WTC11 (cell line): ENCODE measurements at regions not wholly inside any gene's neighbourhood (a gene's known extent, or its start where the extent isn't known, plus 50 kb on each side); places are given as distances from the start of the nearest gene placed in this dataset.
"Not testable (repeated sequence)": the region's sequence is repeated elsewhere in the genome, so short reads cannot be mapped to it uniquely, and the experiment has no call there.

Source experiments
- ATAC-seq: fragments of 200-7000 bp; cut with Tn5 transposase; 2 replicates; pipeline ENCODE4 v1.10.0; 2021; ENCODE audit warnings: mild to moderate bottlenecking, moderate library complexity
- CTCF ChIA-PET: fragments of 300-600 bp; sonication (Branson Sonifier 250); formaldehyde crosslinking; loops from one replicate; lab custom pipeline; 2021; ENCODE audit warnings: antibody characterized with exemption; lab: Charles Lee
- POLR2A ChIA-PET: fragments of 350-600 bp; sonication (Branson Sonifier 250); formaldehyde crosslinking; loops from one replicate; lab custom pipeline; 2021; ENCODE audit warnings: antibody characterized with exemption; lab: Charles Lee
- DNase-seq: peaks from one replicate; pipeline ENCODE4 v3.0.0; 2021; ENCODE audit warnings: low spot score
- H3K27ac Mint-ChIP-seq: 2 replicates; pipeline ENCODE4 v1.8.0; 2021; ENCODE audit warnings: mixed read lengths
- H3K27me3 Mint-ChIP-seq: 2 replicates; pipeline ENCODE4 v1.8.0; 2021; ENCODE audit warnings: low read depth, mild to moderate bottlenecking, moderate library complexity, mixed read lengths
- H3K36me3 Mint-ChIP-seq: 2 replicates; pipeline ENCODE4 v1.8.0; 2021; ENCODE audit warnings: mixed read lengths
- H3K4me1 Mint-ChIP-seq: 2 replicates; pipeline ENCODE4 v1.8.0; 2022; ENCODE audit warnings: mixed read lengths
- H3K4me3 Mint-ChIP-seq: 2 replicates; pipeline ENCODE4 v1.8.0; 2021; ENCODE audit warnings: mild to moderate bottlenecking, moderate library complexity, mixed read lengths
- H3K9me3 Mint-ChIP-seq: 2 replicates; pipeline ENCODE4 v1.8.0; 2021; ENCODE audit warnings: mixed read lengths
- E2F5 ChIP-seq: sonication (generic); formaldehyde crosslinking; IDR thresholded peaks from 2 replicates; pipeline ENCODE4 v1.8.1; 2022; ENCODE audit warnings: mild to moderate bottlenecking, moderate library complexity, missing genetic modification reagents
- ELF4 ChIP-seq: sonication (generic); formaldehyde crosslinking; IDR thresholded peaks from 2 replicates; pipeline ENCODE4 v1.8.1; 2022; ENCODE audit warnings: low read depth, mild to moderate bottlenecking, moderate library complexity, missing genetic modification reagents
- FOXJ3 ChIP-seq: sonication (generic); formaldehyde crosslinking; IDR thresholded peaks from 2 replicates; pipeline ENCODE4 v1.9.0; 2021; ENCODE audit warnings: missing genetic modification reagents, mild to moderate bottlenecking, borderline replicate concordance
- FOXK1 ChIP-seq: sonication (generic); formaldehyde crosslinking; IDR thresholded peaks from 2 replicates; pipeline ENCODE4 v1.8.0; 2022; ENCODE audit warnings: mild to moderate bottlenecking, moderate library complexity, missing genetic modification reagents
- GABPB1 ChIP-seq: sonication (generic); formaldehyde crosslinking; IDR thresholded peaks from 2 replicates; pipeline ENCODE4 v1.8.1; 2023; ENCODE audit warnings: mild to moderate bottlenecking, missing genetic modification reagents
- GRHL2 ChIP-seq: fragments of 250-450 bp; sonication (Bioruptor Pico); IDR thresholded peaks from 2 replicates; pipeline ENCODE4 v1.8.0; 2022; ENCODE audit warnings: mild to moderate bottlenecking, moderate library complexity; ENCODE audit not compliant: insufficient replicate concordance, severe bottlenecking
- MYBL2 ChIP-seq: sonication (generic); formaldehyde crosslinking; IDR thresholded peaks from 2 replicates; pipeline ENCODE4 v1.8.1; 2023; ENCODE audit warnings: mild to moderate bottlenecking, moderate library complexity, missing genetic modification reagents
- TEAD1 ChIP-seq: sonication (generic); formaldehyde crosslinking; IDR thresholded peaks from 2 replicates; pipeline ENCODE4 v1.8.0; 2022; ENCODE audit warnings: mild to moderate bottlenecking, missing genetic modification reagents
- ZNF121 ChIP-seq: sonication (generic); formaldehyde crosslinking; IDR thresholded peaks from 2 replicates; pipeline ENCODE4 v1.8.0; 2023; ENCODE audit warnings: missing genetic modification reagents
- ZNF232 ChIP-seq: sonication (generic); formaldehyde crosslinking; IDR thresholded peaks from 2 replicates; pipeline ENCODE4 v1.8.0; 2022; ENCODE audit warnings: mild to moderate bottlenecking, missing genetic modification reagents
- ZNF263 ChIP-seq: sonication (generic); formaldehyde crosslinking; IDR thresholded peaks from 2 replicates; pipeline ENCODE4 v1.8.1; 2022; ENCODE audit warnings: low read depth, mild to moderate bottlenecking, moderate library complexity, missing genetic modification reagents
- ZNF396 ChIP-seq: fragments of 250-450 bp; sonication (Bioruptor Pico); IDR thresholded peaks from 2 replicates; pipeline ENCODE4 v1.8.0; 2021; ENCODE audit warnings: mild to moderate bottlenecking, moderate library complexity, borderline replicate concordance
- ZNF416 ChIP-seq: fragments of 250-450 bp; sonication (Bioruptor Pico); IDR thresholded peaks from 2 replicates; pipeline ENCODE4 v1.9.0; 2021; ENCODE audit warnings: mild to moderate bottlenecking, inconsistent platforms
- TF ChIP-seq, protein P1 (sequence below): sonication (generic); formaldehyde crosslinking; IDR thresholded peaks from 2 replicates; pipeline ENCODE4 v1.8.0; 2023; ENCODE audit warnings: mild to moderate bottlenecking, missing genetic modification reagents
- TF ChIP-seq, protein P2 (sequence below): sonication (generic); formaldehyde crosslinking; IDR thresholded peaks from 2 replicates; pipeline ENCODE4 v1.8.0; 2022; ENCODE audit warnings: mild to moderate bottlenecking, missing genetic modification reagents
- TF ChIP-seq, protein P3 (sequence below): sonication (generic); formaldehyde crosslinking; IDR thresholded peaks from 2 replicates; pipeline ENCODE4 v1.8.0; 2022; ENCODE audit warnings: mild to moderate bottlenecking, missing genetic modification reagents
- TF ChIP-seq, protein P4 (sequence below): fragments of 200-600 bp; IDR thresholded peaks from 2 replicates; pipeline ENCODE4 v1.8.0; 2022; ENCODE audit warnings: antibody characterized with exemption

GRCh38 chr10:9334270-9334669 lies 1279.8 kb downstream of the GATA3 start (continued):
- TF ChIP-seq TEAD1 (CRISPR knock-in tag) (no peak), ZNF263 (CRISPR knock-in tag) (no peak), ELF4 (CRISPR knock-in tag) (no peak)

DNA sequence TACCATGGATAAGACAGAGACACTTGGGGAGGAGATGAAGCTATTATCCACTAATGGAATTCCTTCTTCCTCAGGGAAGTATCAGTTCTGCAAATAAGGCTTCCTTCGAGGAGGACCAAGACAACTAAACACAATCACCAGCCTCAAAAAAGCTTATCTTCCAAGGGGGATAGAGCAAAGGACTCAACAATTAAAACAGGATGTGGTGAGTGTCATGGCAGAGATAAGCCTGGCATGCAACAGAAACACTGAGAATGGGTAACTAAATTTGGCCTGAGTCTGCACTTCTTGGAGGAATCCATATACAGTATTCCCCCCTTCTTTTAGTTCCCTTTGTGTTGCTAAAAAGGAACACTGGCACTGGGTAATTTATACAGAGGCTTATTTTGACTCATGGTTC lies 1285.2 kb downstream of the GATA3 start:
- no peak overlapping the region for H3K27ac Mint-ChIP-seq
- no peak for TF ChIP-seq MYBL2
- TF ChIP-seq, protein P1, sequence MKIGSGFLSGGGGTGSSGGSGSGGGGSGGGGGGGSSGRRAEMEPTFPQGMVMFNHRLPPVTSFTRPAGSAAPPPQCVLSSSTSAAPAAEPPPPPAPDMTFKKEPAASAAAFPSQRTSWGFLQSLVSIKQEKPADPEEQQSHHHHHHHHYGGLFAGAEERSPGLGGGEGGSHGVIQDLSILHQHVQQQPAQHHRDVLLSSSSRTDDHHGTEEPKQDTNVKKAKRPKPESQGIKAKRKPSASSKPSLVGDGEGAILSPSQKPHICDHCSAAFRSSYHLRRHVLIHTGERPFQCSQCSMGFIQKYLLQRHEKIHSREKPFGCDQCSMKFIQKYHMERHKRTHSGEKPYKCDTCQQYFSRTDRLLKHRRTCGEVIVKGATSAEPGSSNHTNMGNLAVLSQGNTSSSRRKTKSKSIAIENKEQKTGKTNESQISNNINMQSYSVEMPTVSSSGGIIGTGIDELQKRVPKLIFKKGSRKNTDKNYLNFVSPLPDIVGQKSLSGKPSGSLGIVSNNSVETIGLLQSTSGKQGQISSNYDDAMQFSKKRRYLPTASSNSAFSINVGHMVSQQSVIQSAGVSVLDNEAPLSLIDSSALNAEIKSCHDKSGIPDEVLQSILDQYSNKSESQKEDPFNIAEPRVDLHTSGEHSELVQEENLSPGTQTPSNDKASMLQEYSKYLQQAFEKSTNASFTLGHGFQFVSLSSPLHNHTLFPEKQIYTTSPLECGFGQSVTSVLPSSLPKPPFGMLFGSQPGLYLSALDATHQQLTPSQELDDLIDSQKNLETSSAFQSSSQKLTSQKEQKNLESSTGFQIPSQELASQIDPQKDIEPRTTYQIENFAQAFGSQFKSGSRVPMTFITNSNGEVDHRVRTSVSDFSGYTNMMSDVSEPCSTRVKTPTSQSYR, result no peak
- no peak for TF ChIP-seq E2F5 (CRISPR knock-in tag)
- TF ChIP-seq ZNF232, result no peak
- no peak for TF ChIP-seq GABPB1 (CRISPR knock-in tag)
- TF ChIP-seq, protein P2, sequence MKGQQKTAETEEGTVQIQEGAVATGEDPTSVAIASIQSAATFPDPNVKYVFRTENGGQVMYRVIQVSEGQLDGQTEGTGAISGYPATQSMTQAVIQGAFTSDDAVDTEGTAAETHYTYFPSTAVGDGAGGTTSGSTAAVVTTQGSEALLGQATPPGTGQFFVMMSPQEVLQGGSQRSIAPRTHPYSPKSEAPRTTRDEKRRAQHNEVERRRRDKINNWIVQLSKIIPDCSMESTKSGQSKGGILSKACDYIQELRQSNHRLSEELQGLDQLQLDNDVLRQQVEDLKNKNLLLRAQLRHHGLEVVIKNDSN (CRISPR knock-in tag), result no peak
- TF ChIP-seq ZNF121, result no peak
- no peak for TF ChIP-seq FOXJ3 (CRISPR knock-in tag)
- no peak for TF ChIP-seq ZNF396 (CRISPR knock-in tag)
- TF ChIP-seq, protein P3, sequence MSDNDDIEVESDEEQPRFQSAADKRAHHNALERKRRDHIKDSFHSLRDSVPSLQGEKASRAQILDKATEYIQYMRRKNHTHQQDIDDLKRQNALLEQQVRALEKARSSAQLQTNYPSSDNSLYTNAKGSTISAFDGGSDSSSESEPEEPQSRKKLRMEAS (CRISPR knock-in tag), result no peak
- TF ChIP-seq ZNF416 (CRISPR knock-in tag), result no peak
- TF ChIP-seq FOXK1 (CRISPR knock-in tag), result no peak
- ChIA-PET CTCF (no interaction called here), POLR2A (interaction anchor here (0.7 kb wide), 1 partner anchor 13 kb away, joined by 3 read pairs; no protein-coding TSS in a partner anchor)
- peaks cover 15% of the 10 kb centered on the region for H3K9me3 Mint-ChIP-seq
- H3K4me1 Mint-ChIP-seq, result peaks cover 5% of the 10 kb centered on the region
- ATAC-seq (no peak), DNase-seq (no peak)
- no peak overlapping the region for H3K4me3 Mint-ChIP-seq
- no peaks in the 10 kb centered on the region for H3K27me3 Mint-ChIP-seq
- no peaks in the 10 kb centered on the region for H3K36me3 Mint-ChIP-seq

- no peaks in the 10 kb centered on the region for H3K27me3 Mint-ChIP-seq
- ATAC-seq, result peak; percentile 81
- no peak for TF ChIP-seq GRHL2 (CRISPR knock-in tag)
- TF ChIP-seq, protein P4, sequence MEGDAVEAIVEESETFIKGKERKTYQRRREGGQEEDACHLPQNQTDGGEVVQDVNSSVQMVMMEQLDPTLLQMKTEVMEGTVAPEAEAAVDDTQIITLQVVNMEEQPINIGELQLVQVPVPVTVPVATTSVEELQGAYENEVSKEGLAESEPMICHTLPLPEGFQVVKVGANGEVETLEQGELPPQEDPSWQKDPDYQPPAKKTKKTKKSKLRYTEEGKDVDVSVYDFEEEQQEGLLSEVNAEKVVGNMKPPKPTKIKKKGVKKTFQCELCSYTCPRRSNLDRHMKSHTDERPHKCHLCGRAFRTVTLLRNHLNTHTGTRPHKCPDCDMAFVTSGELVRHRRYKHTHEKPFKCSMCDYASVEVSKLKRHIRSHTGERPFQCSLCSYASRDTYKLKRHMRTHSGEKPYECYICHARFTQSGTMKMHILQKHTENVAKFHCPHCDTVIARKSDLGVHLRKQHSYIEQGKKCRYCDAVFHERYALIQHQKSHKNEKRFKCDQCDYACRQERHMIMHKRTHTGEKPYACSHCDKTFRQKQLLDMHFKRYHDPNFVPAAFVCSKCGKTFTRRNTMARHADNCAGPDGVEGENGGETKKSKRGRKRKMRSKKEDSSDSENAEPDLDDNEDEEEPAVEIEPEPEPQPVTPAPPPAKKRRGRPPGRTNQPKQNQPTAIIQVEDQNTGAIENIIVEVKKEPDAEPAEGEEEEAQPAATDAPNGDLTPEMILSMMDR, result 0 out of 2 replicates have a peak, but pooled peaks have one; percentile 38
- CTCF ChIA-PET, result interaction anchor here (0.5 to 1.9 kb wide), 37 partner anchors 8 to 1915 kb away, joined by 3 to 9 read pairs (median 3); no protein-coding TSS in a partner anchor
- no peak for DNase-seq
- no peak overlapping the region for H3K4me3 Mint-ChIP-seq
- H3K27ac Mint-ChIP-seq, result no peak overlapping the region
- POLR2A ChIA-PET, result no interaction called here
- peaks cover 5% of the 10 kb centered on the region for H3K4me1 Mint-ChIP-seq
- H3K36me3 Mint-ChIP-seq, result peaks cover 3% of the 10 kb centered on the region; the same call in 1 of the 2 replicates
- H3K9me3 Mint-ChIP-seq, result peaks cover 18% of the 10 kb centered on the region
Observed at GRCh38 chr10:9342885-9343570, 1288.5 kb downstream of the GATA3 start.

- ATAC-seq, H3K4me3 Mint-ChIP-seq, CTCF ChIA-PET, POLR2A ChIA-PET, DNase-seq, H3K4me1 Mint-ChIP-seq, H3K27me3 Mint-ChIP-seq, H3K36me3 Mint-ChIP-seq, H3K27ac Mint-ChIP-seq: not testable (repeated sequence)
- H3K9me3 Mint-ChIP-seq, result peaks cover 18% of the 10 kb centered on the region
Observed at GRCh38 chr10:9347933-9348332, 1293.4 kb downstream of the GATA3 start.
